CD8-positive, alpha-beta memory T cell (primary cell): ENCODE measurements at regions not wholly inside any gene's neighbourhood (a gene's known extent, or its start where the extent isn't known, plus 50 kb on each side); places are given as distances from the start of the nearest gene placed in this dataset.

Source experiments
- CTCF ChIA-PET: fragments of 350-600 bp; sonication (Branson Sonifier 250); formaldehyde crosslinking; loops from one replicate; lab custom pipeline; 2021; ENCODE audit warnings: antibody characterized with exemption; lab: Charles Lee
- POLR2A ChIA-PET: fragments of 350-600 bp; sonication (Branson Sonifier 250); formaldehyde crosslinking; loops from one replicate; lab custom pipeline; 2021; ENCODE audit warnings: antibody characterized with exemption; lab: Charles Lee
- DNase-seq, 5 donors: peaks; one replicate each; pipeline versions ENCODE4 v3.0.0 to v3.0.0-alpha.2; 2020 to 2022; ENCODE audit warnings: mixed read lengths in 1 of 5
- H3K27ac ChIP-seq: one replicate; pipeline ENCODE4 v1.7.0; 2013; ENCODE audit warnings: low read depth, mild to moderate bottlenecking, low read length, moderate library complexity
- H3K27me3 ChIP-seq: 2 replicates; pipeline ENCODE4 v1.7.0; 2013; ENCODE audit warnings: low read length, mild to moderate bottlenecking; ENCODE audit not compliant: insufficient read depth, poor library complexity, severe bottlenecking
- H3K36me3 ChIP-seq: 2 replicates; pipeline ENCODE4 v1.7.0; 2013; ENCODE audit warnings: mild to moderate bottlenecking, low read length, moderate library complexity; ENCODE audit not compliant: insufficient read depth
- H3K4me1 ChIP-seq: 2 replicates; pipeline ENCODE4 v1.7.0; 2013; ENCODE audit warnings: mild to moderate bottlenecking, low read length, moderate library complexity; ENCODE audit not compliant: insufficient read depth
- H3K4me3 ChIP-seq: 2 replicates; pipeline ENCODE4 v1.7.0; 2013; ENCODE audit warnings: mild to moderate bottlenecking, low read length
- H3K9me3 ChIP-seq: 2 replicates; pipeline ENCODE4 v1.7.0; 2013; ENCODE audit warnings: mild to moderate bottlenecking, low read length
- H3K27ac Mint-ChIP-seq, 8 donors: one replicate each; pipeline ENCODE4 v1.8.0; 2020 to 2021; ENCODE audit warnings: mixed read lengths in 8 of 8, mild to moderate bottlenecking in 6 of 8, inconsistent platforms in 3 of 8, moderate library complexity in 3 of 8
- H3K27me3 Mint-ChIP-seq, 2 donors: one replicate each; pipeline ENCODE4 v1.8.0; 2020 to 2021; ENCODE audit warnings: mixed read lengths in 2 of 2, mild to moderate bottlenecking in 1 of 2, moderate library complexity in 1 of 2
- H3K36me3 Mint-ChIP-seq, 3 donors: one replicate each; pipeline ENCODE4 v1.8.0; 2020 to 2021; ENCODE audit warnings: mixed read lengths in 3 of 3, inconsistent platforms in 1 of 3, mild to moderate bottlenecking in 1 of 3
- H3K4me1 Mint-ChIP-seq, 3 donors: one replicate each; pipeline ENCODE4 v1.8.0; 2020 to 2021; ENCODE audit warnings: mixed read lengths in 3 of 3, inconsistent platforms in 1 of 3, mild to moderate bottlenecking in 1 of 3
- H3K4me3 Mint-ChIP-seq, 7 donors: one replicate each; pipeline ENCODE4 v1.8.0; 2020 to 2021; ENCODE audit warnings: mixed read lengths in 7 of 7, mild to moderate bottlenecking in 6 of 7, moderate library complexity in 4 of 7, inconsistent platforms in 2 of 7
- H3K9me3 Mint-ChIP-seq, 5 donors: one replicate each; pipeline ENCODE4 v1.8.0; 2020 to 2022; ENCODE audit warnings: mixed read lengths in 5 of 5, mild to moderate bottlenecking in 3 of 5, moderate library complexity in 2 of 5, inconsistent platforms in 1 of 5

DNA sequence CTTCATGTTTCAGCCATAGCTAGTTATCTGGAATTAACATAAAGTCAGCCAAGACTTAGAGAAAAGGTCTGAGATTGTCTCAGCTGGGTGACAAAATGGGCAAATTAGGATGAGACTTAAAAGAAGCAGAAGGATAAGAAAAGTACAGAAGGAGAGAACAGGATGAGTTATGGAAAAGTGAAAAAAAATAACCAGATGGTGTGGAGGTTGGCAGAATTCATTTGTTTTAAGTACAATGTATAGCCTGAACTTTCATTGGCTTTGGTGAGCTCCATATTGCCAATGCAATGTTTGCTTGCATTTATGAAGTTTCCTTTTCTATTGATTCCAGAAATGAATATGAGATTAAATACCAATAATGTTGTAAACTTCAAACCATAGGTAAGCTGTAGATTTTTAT, 447.2 kb upstream of the DPH6 start:
- H3K9me3 Mint-ChIP-seq: peaks cover 0 to 4% (median 3%) of the 10 kb centered on the region in 5 donors
- H3K4me1 Mint-ChIP-seq: no peaks in the 10 kb centered on the region
- Histone ChIP-seq H3K4me1 (no peaks in the 10 kb centered on the region), H3K27ac (no peak overlapping the region), H3K27me3 (no peaks in the 10 kb centered on the region), H3K9me3 (no peaks in the 10 kb centered on the region), H3K36me3 (no peaks in the 10 kb centered on the region), H3K4me3 (no peak overlapping the region)
- CTCF ChIA-PET: no interaction called here
- no peak overlapping the region for H3K4me3 Mint-ChIP-seq
- no peaks in the 10 kb centered on the region for H3K36me3 Mint-ChIP-seq
- H3K27me3 Mint-ChIP-seq: no peaks in the 10 kb centered on the region
- H3K27ac Mint-ChIP-seq: no peak overlapping the region
- POLR2A ChIA-PET: no interaction called here
- DNase-seq: no peak

DNA sequence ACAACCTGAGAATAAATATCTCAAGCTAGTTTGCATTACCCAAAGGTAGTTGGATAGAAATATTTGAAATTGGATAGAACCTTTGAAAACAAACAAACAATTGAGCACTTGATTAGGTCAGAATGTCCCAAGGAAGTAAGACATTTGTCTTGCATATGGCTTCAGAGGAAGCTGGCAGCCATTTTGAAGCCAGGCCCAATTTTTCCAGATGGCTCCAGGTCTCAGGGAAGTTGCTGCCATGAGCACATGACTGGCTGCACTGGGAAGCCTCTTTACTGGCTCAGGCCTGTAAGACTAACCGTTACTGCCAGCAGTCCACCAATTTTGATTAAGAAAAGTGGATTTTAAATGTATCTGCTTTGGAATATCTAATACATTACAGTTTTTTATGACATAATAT, 448.9 kb upstream of the DPH6 start:
- POLR2A ChIA-PET: no interaction called here
- Histone ChIP-seq H3K27ac (no peak overlapping the region), H3K4me1 (no peaks in the 10 kb centered on the region), H3K36me3 (no peaks in the 10 kb centered on the region), H3K27me3 (no peaks in the 10 kb centered on the region), H3K4me3 (no peak overlapping the region), H3K9me3 (no peaks in the 10 kb centered on the region)
- no peak overlapping the region for H3K4me3 Mint-ChIP-seq
- no peaks in the 10 kb centered on the region for H3K36me3 Mint-ChIP-seq
- DNase-seq: no peak
- H3K27ac Mint-ChIP-seq: no peak overlapping the region
- H3K9me3 Mint-ChIP-seq: peaks cover 0 to 4% (median 3%) of the 10 kb centered on the region in 5 donors
- CTCF ChIA-PET: no interaction called here
- H3K4me1 Mint-ChIP-seq: no peaks in the 10 kb centered on the region
- H3K27me3 Mint-ChIP-seq: no peaks in the 10 kb centered on the region

DNA sequence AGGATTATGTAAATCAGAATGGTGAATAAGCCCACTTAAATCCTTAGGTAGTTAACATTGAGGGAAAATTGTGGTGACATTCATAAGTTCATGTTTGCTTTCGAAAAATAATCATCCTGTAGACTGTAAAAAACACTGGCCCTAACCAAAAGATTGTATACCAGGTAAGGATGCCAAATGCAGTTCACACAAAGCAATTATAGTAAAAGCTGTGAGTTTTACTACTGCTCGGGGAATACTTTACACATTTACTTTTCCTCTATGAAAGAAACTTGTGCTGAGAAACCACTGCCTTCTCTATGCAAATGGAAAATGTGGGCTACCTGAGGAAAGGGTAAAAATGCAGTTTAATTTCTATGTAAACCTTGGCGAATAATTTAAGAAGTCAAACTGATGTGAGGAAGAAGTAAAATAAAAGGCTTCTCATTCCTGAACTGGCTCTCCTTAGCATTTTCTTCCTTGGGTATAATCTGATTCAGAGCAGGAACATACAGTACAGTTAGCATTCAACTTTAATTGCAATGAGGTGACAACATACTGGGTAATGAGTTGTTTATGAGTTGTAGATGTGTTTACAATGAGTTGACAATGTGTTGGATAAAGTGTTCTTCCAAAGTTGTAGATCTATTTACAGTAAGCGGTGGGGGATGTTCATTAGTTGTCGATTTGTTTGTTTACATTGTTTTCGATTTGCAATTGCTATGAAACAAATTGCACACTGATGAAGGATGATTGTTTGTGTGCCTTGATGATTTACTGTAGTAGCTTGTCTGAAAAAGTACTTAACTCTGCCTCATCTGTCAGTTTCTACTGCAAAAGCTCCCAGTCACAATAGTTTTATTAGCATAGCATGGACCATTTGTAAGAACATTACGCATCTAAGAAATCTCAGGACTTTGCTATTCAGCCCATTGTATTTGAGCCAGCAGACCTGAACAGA, 453.0 kb upstream of the DPH6 start:
- Mint-ChIP-seq H3K4me3 (no peak overlapping the region), H3K9me3 (peaks cover 0 to 4% (median 3%) of the 10 kb centered on the region in 5 donors), H3K27ac (no peak overlapping the region), H3K36me3 (no peaks in the 10 kb centered on the region), H3K27me3 (peaks cover 0 to 2% of the 10 kb centered on the region in 2 donors), H3K4me1 (no peaks in the 10 kb centered on the region)
- Histone ChIP-seq H3K27me3 (no peaks in the 10 kb centered on the region), H3K4me1 (no peaks in the 10 kb centered on the region), H3K9me3 (no peaks in the 10 kb centered on the region), H3K4me3 (no peak overlapping the region), H3K27ac (no peak overlapping the region), H3K36me3 (no peaks in the 10 kb centered on the region)
- DNase-seq: no peak
- ChIA-PET CTCF (no interaction called here), POLR2A (no interaction called here)

DNA sequence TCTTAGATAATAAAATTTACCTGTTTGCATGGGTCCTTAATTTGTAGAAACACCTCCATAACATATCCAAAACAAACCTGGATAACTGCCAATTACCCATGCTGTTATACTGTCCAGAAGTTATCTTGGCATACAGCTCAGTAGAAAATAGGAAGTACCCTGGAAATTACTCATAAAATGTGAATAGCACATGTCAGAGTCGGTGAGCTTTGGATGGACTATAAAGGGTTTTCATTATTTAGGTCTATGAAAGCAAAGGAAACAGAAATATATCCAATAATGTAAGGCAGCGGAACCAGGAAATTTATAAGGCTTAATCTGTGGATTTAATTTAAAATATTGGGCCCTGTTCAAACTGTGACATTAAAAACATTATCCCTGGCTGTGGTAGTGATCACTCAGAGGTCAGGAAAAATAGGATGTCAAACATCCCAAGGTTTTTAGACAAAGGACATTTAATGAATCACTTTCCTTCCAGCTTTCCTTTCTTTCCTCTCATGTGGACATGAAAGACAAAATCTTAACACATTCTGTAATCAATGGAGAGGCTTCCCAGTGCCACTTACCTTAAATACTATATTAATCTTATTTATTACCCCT, 459.0 kb upstream of the DPH6 start:
- no peaks in the 10 kb centered on the region for H3K4me1 Mint-ChIP-seq
- no peaks in the 10 kb centered on the region for H3K36me3 Mint-ChIP-seq
- Histone ChIP-seq H3K4me1 (no peaks in the 10 kb centered on the region), H3K4me3 (no peak overlapping the region), H3K27me3 (no peaks in the 10 kb centered on the region), H3K36me3 (no peaks in the 10 kb centered on the region), H3K27ac (no peak overlapping the region), H3K9me3 (no peaks in the 10 kb centered on the region)
- ChIA-PET CTCF (no interaction called here), POLR2A (no interaction called here)
- H3K27ac Mint-ChIP-seq: no peak overlapping the region
- no peak for DNase-seq
- peaks cover 0 to 2% of the 10 kb centered on the region in 2 donors for H3K27me3 Mint-ChIP-seq
- H3K4me3 Mint-ChIP-seq: no peak overlapping the region
- peaks cover 0 to 5% (median 1%) of the 10 kb centered on the region in 5 donors for H3K9me3 Mint-ChIP-seq

DNA sequence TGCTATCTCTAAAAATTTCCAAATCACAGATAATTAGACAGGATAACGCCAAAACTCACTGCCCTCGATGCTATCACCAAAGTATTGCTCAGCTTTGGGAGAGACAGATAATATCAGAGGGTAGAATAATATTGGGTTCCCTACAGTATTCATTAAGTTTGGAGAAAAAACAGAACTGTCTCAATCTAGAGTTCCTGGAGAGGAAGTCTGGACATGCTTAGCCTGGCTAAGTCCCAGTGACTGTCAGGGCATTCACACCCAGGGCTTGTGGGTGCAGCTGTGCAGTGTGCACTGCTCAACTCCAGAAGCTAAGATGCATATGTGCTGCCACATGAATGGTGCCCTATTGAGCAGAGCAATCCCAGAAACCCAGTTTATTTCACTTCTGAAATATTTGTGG, 459.6 kb upstream of the DPH6 start:
- Histone ChIP-seq H3K4me3 (no peak overlapping the region), H3K36me3 (no peaks in the 10 kb centered on the region), H3K9me3 (no peaks in the 10 kb centered on the region), H3K4me1 (no peaks in the 10 kb centered on the region), H3K27ac (no peak overlapping the region), H3K27me3 (no peaks in the 10 kb centered on the region)
- no peak overlapping the region for H3K4me3 Mint-ChIP-seq
- H3K4me1 Mint-ChIP-seq: no peaks in the 10 kb centered on the region
- ChIA-PET CTCF (no interaction called here), POLR2A (no interaction called here)
- DNase-seq: no peak
- no peak overlapping the region for H3K27ac Mint-ChIP-seq
- H3K9me3 Mint-ChIP-seq: peaks cover 0 to 6% (median 2%) of the 10 kb centered on the region in 5 donors
- peaks cover 0 to 2% of the 10 kb centered on the region in 2 donors for H3K27me3 Mint-ChIP-seq
- no peaks in the 10 kb centered on the region for H3K36me3 Mint-ChIP-seq

DNA sequence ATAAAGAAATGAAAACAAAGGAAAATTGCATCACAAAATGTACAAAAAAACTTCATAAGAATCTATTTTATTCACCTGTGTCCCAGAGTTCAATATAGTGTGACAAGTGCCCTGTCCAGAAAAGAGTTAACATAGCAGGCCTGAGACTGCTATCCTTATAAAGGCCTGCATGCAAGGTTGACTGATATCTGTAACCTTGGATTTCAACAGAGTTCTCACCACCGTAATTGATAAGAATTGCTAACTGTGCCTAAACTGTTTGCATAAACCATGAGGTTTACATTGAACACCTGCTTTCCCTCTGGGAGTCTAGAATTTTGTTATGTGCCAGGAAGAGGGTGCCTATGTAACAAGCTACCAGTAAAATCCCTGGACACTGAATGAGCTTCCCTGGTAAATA, 461.7 kb upstream of the DPH6 start:
- H3K36me3 ChIP-seq: no peaks in the 10 kb centered on the region
- Mint-ChIP-seq H3K36me3 (no peaks in the 10 kb centered on the region), H3K27ac (no peak overlapping the region), H3K27me3 (peaks cover 0 to under 1% of the 10 kb centered on the region in 2 donors), H3K4me1 (no peaks in the 10 kb centered on the region), H3K9me3 (peaks cover 0 to 6% (median 2%) of the 10 kb centered on the region in 5 donors), H3K4me3 (no peak overlapping the region)
- ChIA-PET POLR2A (no interaction called here), CTCF (no interaction called here)
- H3K27ac ChIP-seq: no peak overlapping the region
- no peaks in the 10 kb centered on the region for H3K9me3 ChIP-seq
- no peak for DNase-seq
- no peaks in the 10 kb centered on the region for H3K27me3 ChIP-seq
- no peak overlapping the region for H3K4me3 ChIP-seq
- H3K4me1 ChIP-seq: no peaks in the 10 kb centered on the region

DNA sequence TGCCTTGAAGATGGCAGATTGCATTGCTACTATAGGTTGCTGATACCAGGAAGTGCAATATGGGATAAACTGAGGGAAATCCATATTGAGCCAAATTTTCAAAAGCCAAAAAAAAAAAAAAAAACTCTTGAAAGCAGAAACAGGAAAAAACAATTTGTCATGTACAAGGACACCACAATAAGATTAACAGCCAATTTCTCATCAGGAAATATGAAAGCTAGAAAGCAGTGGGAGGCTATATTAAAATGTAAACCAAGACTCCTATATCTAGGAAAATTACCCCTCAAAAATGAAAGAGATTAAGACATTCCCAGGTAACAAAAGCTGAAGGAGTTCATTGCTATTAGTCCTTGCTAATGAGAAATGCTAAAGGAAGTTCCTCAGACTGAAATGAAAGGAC, 462.8 kb upstream of the DPH6 start:
- Mint-ChIP-seq H3K36me3 (no peaks in the 10 kb centered on the region), H3K4me3 (no peak overlapping the region), H3K27ac (no peak overlapping the region), H3K4me1 (no peaks in the 10 kb centered on the region), H3K27me3 (no peaks in the 10 kb centered on the region), H3K9me3 (peaks cover 2 to 6% (median 4%) of the 10 kb centered on the region in 5 donors)
- POLR2A ChIA-PET: no interaction called here
- Histone ChIP-seq H3K9me3 (no peaks in the 10 kb centered on the region), H3K27ac (no peak overlapping the region), H3K4me1 (no peaks in the 10 kb centered on the region), H3K36me3 (no peaks in the 10 kb centered on the region), H3K27me3 (no peaks in the 10 kb centered on the region), H3K4me3 (no peak overlapping the region)
- CTCF ChIA-PET: no interaction called here
- DNase-seq: no peak

DNA sequence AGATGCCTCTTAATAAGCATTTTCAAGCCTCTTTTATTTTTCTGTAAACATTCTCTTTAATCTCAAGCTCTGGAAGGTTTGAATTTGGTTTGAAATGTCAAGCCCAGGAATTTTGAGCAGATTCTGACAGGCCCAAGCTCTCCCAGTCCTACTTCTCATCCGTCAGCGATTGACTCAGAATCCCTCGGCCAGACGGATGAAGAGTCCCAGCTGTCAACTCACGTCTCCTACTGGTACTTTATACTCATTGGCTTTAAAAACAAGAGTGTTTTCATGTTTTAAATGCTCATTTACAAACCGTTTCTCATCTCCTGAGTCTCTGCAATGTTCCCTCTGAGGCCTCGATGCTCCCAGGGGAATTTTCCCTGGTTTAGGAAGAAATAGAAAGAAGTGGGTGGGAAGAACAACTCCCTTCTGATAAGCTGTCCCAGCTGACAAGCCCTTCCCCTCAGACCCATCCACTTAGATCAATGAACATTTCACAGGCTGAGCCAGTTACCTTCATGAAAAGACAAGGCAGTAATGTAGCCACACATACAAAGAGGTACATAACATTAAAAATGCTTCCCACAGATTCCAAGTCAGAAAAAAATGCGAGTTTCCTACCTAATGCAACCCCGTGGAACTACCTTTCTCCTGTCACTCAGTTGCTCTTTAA, 478.2 kb upstream of the DPH6 start:
- H3K9me3 ChIP-seq: no peaks in the 10 kb centered on the region
- Mint-ChIP-seq H3K4me1 (no peaks in the 10 kb centered on the region), H3K9me3 (peaks cover 0 to 4% (median 0%) of the 10 kb centered on the region in 5 donors), H3K27ac (no peak overlapping the region), H3K36me3 (no peaks in the 10 kb centered on the region), H3K4me3 (no peak overlapping the region), H3K27me3 (no peaks in the 10 kb centered on the region)
- H3K4me1 ChIP-seq: no peaks in the 10 kb centered on the region
- ChIA-PET POLR2A (no interaction called here), CTCF (no interaction called here)
- H3K27ac ChIP-seq: no peak overlapping the region
- DNase-seq: no peak
- H3K27me3 ChIP-seq: no peaks in the 10 kb centered on the region
- H3K4me3 ChIP-seq: no peak overlapping the region
- H3K36me3 ChIP-seq: no peaks in the 10 kb centered on the region
